Brain microvascular endothelial cell (primary cell): ENCODE measurements at regions not wholly inside any gene's neighbourhood (a gene's known extent, or its start where the extent isn't known, plus 50 kb on each side); places are given as distances from the start of the nearest gene placed in this dataset.

ENCODE experiments used
- DNase-seq: peaks from one replicate; pipeline ENCODE4 v3.0.0-alpha.2; 2020
- H3K27ac ChIP-seq: fragments of 250-450 bp; sonication (Bioruptor Pico); 2 replicates; pipeline ENCODE4 v1.5.1; 2020; ENCODE audit warnings: mild to moderate bottlenecking, moderate library complexity
- H3K27me3 ChIP-seq: fragments of 250-450 bp; sonication (Bioruptor Pico); replicated peaks from 2 replicates; pipeline ENCODE4 v1.5.1; 2020; ENCODE audit warnings: mild to moderate bottlenecking
- H3K36me3 ChIP-seq: fragments of 250-450 bp; sonication (Bioruptor Pico); replicated peaks from 2 replicates; pipeline ENCODE4 v1.5.1; 2020; ENCODE audit warnings: mild to moderate bottlenecking
- H3K4me3 ChIP-seq: 2 replicates; pipeline ENCODE4 v1.5.1; 2011; ENCODE audit warnings: low read depth, mild to moderate bottlenecking, control low read depth, low read length, moderate library complexity
- in situ Hi-C: cut with HindIII; loops from 2 replicates; pipeline ENCODE4 v1.10.0; 2017; ENCODE audit warnings: low sequenced_read_pairs, low pct_ligation_motif_present
- TF ChIP-seq, protein P1 (sequence below): IDR thresholded peaks from 2 replicates; pipeline ENCODE4 v1.5.1; 2011; ENCODE audit warnings: low read depth, mild to moderate bottlenecking, moderate library complexity, low read length, control low read depth, inconsistent platforms; ENCODE audit errors: missing control alignments

DNA sequence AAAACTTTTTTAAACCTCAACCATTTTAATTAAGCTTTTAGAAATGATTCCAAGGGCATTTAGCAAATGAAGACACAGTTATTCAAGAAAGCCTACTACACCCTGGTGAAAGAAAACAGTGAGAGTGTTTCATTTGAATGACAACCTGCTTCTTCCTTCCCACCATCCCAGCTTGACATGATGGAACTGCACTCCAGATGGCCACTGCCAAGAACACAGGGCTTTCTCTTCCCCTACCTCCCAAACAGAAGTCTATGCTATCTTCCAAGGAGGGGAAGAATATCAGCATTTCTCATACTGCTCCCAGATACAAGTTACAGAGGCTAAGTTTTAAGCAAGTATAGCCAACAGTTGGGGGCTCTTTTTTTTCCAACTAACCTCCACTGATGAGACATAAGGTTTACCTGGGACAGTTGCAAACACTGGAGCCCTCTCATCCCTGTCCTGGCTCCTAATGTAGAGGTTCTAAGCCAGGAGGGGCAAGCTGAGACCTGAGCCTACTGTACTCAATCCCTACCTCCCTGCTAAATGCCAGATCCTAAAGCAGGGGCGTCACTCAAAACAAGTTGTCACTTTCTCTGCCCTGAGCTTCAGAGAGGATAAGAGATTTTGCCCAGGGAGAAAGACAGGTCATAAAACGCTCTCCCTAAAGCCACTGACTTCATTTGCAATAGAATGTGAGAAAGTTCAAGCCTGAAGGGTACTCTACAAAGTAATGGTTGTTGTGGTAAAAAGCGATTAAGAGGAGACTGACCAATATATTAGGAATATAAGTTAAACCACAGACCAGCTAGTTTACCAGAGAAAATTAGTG is 88.5 kb upstream of the SLC27A6 start:
- H3K27ac ChIP-seq, result no peak overlapping the region
- in situ Hi-C loops, result no loop called here
- no peak for DNase-seq
- no peaks in the 10 kb centered on the region for H3K27me3 ChIP-seq
- H3K36me3 ChIP-seq, result no peaks in the 10 kb centered on the region
- H3K4me3 ChIP-seq, result no peak overlapping the region
- TF ChIP-seq, protein P1, sequence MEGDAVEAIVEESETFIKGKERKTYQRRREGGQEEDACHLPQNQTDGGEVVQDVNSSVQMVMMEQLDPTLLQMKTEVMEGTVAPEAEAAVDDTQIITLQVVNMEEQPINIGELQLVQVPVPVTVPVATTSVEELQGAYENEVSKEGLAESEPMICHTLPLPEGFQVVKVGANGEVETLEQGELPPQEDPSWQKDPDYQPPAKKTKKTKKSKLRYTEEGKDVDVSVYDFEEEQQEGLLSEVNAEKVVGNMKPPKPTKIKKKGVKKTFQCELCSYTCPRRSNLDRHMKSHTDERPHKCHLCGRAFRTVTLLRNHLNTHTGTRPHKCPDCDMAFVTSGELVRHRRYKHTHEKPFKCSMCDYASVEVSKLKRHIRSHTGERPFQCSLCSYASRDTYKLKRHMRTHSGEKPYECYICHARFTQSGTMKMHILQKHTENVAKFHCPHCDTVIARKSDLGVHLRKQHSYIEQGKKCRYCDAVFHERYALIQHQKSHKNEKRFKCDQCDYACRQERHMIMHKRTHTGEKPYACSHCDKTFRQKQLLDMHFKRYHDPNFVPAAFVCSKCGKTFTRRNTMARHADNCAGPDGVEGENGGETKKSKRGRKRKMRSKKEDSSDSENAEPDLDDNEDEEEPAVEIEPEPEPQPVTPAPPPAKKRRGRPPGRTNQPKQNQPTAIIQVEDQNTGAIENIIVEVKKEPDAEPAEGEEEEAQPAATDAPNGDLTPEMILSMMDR, result no peak

DNA sequence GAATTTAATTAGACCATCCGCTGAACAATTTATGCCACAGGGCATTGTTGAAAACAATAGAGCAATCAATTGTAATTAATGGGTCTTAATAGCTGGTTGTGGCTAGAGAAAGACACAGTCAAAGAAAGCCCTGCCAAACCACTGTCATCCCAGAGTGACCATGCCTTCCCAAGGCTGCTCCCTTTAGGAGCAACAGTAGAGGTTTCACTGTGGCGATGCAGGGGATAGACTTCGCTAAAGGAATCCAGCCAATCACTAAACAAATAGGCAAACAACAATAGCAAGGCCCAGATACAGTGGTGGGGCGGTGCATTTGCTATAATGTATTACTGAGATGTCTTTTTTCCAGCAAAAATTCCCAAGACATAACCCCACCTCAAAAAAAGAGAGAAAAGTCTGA is 87.8 kb upstream of the SLC27A6 start:
- in situ Hi-C loops, result no loop called here
- no peaks in the 10 kb centered on the region for H3K36me3 ChIP-seq
- no peaks in the 10 kb centered on the region for H3K27me3 ChIP-seq
- H3K27ac ChIP-seq, result no peak overlapping the region
- no peak for DNase-seq
- TF ChIP-seq, protein P1, result no peak
- no peak overlapping the region for H3K4me3 ChIP-seq

DNA sequence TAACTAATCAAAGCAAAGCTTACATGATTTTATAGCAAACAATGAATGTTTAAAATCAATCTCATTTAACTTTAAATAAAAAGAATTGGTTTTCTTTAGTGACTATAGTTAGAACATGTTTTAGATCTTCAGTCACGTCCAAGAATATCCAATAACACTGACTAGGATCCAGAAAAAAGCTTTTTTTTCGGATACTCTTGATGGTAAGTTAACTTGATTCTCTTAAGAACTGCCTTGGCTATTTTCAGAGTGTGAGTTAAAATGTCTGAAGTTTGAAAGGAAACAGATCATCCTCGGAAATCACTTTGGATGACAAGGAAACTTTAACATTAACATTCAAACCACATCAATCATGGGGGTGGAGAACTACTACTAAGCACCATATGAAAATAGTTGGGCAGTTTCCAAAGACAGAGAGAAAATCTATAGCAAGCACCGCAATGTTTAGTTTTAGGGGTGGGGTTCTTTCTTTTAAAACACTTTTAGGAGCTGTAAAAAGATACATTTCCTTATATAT is 83.7 kb upstream of the SLC27A6 start:
- in situ Hi-C loops, result no loop called here
- no peaks in the 10 kb centered on the region for H3K36me3 ChIP-seq
- no peak overlapping the region for H3K4me3 ChIP-seq
- TF ChIP-seq, protein P1, result no peak
- H3K27ac ChIP-seq, result no peak overlapping the region
- DNase-seq, result no peak
- no peaks in the 10 kb centered on the region for H3K27me3 ChIP-seq

DNA sequence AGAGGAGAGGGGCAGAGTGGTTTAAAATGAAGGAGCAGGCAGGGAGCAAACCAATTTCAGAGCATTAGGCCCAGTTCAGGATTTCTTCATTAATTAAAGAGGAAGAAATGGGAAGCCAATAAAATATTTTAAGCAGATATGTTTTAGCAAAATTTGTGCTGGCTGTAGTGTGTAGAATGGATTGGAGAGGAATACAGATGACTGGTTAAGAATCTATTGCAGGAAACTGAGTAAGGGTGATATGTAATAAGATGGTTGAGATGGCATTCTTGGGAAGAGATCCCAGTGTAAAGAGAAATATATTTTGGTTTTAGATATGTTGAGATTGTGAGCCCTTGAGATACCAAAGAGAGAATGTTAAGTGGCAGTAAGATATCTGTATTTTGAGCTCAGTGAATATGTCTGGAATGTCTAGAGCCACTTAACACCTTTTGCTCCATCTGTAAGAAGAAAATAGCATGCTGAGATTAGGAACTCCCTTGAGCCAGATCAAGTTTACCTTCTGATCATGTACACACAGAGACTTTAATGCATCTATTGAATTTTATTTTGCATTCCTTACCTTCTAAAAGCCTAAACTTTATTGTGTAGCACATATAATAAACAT is 79.5 kb upstream of the SLC27A6 start:
- Histone ChIP-seq H3K27me3 (no peaks in the 10 kb centered on the region), H3K36me3 (no peaks in the 10 kb centered on the region), H3K4me3 (no peak overlapping the region), H3K27ac (no peak overlapping the region)
- TF ChIP-seq, protein P1, result no peak
- in situ Hi-C loops, result no loop called here
- no peak for DNase-seq

DNA sequence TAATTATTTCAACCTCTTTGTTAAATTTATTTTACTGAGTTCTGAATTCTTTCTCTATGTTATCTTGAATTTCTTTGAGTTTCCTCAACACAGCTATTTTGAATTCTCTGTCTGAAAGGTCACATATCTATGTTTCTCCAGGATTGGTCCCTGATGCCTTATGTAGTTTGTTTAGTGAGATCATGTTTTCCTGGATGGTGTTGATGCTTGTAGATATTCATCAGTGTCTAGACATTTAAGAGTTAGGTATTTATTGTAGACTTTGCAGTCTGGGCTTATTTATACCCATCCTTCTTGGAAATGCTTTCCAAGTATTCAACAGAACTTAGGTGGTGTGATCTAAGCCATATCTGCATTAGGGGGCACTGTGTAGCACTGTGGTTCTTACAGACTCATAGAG is 70.2 kb upstream of the SLC27A6 start:
- in situ Hi-C loops, result no loop called here
- Histone ChIP-seq H3K36me3 (no peaks in the 10 kb centered on the region), H3K27ac (no peak overlapping the region), H3K4me3 (no peak overlapping the region), H3K27me3 (no peaks in the 10 kb centered on the region)
- TF ChIP-seq, protein P1, result no peak
- DNase-seq, result peak; percentile 4
